Raji (cell line): ENCODE measurements at regions not wholly inside any gene's neighbourhood (a gene's known extent, or its start where the extent isn't known, plus 50 kb on each side); places are given as distances from the start of the nearest gene placed in this dataset.

Experiments used
- POLR2A ChIP-seq: IDR thresholded peaks from 2 replicates; pipeline ENCODE4 v1.6.1; 2011; ENCODE audit warnings: low read depth, low read length, control low read depth; ENCODE audit not compliant: insufficient read depth

DNA sequence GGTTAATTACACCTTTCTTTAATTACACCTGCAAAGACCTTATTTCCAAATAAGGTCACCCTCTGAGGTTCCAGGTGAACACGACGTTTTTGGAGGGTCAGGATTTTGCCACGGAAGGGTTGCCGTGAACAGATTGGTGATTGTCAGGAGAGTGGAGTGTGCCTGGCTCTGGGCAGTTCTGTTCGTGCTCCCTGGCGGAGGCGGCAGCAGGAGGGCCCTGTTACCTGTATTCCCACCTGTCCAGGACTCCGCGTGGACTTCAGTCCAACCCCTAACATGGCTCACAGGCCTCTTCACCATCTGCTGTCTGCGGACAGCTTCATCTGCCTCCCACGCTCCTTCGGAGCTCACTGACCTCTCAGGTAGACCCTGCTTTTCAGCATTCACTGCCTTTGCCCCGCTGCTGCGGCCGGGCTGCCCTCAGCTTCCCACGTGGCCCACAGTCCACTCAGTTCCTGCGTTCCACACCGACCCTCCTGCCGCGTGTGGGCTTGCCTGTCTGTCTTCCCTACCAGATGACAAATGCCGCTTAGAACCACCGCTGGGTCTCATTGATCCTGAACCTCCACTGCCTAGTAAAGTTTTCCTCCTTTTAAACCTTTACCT, 187.5 kb upstream of the DIO3 start:
- no peak for TF ChIP-seq POLR2A

DNA sequence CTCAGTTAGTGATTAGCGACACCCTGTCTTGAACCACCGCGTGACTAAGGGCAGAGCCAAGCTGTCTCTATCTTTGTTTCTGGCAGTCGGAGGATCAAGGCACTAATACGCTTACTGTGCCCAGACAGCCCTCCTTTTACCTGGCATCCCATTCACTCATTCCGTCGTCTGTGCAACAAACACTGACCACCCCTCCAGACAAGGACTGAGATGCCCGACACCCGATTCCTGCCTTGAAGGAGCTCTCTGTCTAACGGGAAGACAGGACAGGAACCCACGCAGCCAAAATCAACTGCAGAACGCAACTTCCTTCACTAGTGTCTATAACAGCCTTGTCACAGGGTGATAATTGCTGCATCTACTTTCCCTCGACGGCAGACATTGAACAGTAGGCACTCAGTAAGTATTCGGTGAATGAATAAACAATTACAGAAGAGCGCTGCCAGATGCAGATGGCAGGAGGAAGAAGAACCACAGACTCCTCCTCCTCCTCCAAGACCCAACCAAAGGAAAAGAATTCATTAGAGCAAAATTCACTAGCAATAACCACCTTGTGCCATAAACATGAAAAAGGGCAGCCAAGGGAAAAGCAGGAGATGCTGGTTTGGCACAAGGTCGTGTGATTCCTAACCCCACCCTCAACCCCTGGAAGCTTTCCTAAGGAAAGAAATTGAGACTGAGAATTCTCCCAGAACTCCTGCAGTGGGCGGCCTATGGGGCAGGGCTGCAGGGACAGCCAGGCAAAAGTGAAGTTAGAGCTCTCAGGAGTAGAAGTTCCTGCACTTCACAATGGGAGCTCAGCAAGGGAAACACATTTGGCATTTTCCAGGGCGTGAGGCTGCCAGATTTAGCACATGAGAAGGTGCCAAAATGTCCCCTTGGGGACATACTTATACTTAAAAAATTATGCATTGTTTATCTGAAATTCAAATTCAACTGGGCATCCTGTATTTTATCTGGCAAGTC, 186.6 kb upstream of the DIO3 start:
- no peak for TF ChIP-seq POLR2A

DNA sequence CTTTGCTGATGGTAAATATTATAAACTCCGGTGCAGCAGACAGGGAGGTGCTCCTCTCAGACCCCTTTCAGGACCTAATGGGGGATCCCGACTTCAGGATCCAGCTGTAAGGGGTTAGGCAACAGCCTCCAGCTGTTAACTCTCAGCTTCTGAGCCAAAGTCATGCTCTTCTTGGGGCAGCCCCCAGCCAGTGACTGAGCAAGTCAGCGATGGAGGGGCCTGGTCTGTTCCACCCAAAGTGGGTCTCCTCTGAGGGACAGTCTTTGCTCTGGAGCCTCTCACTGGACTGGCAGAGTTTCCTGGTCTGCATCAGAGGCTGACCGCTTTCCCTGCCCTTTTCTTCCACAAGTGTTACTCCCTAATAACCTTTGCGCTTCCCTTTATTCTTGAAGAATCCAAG, 184.2 kb upstream of the DIO3 start:
- no peak for TF ChIP-seq POLR2A

DNA sequence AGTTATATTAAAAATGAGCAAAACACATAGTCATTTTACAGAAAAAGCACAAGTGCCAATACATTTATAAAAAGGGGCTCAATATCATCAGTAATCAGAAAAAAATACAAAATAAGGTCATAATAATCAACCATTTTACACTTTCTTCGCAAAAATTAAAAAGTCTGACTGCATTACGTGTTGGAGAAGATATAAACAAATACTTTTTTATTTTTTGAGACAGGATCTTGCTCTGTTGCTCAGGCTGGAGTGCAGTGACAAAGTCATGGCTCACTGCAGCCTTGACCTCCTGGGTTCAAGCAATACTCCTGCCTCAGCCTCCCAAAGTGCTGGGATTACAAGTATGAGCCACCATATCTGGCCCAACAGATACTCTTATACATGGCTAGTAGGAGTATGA, 181.5 kb upstream of the DIO3 start:
- no peak for TF ChIP-seq POLR2A

DNA sequence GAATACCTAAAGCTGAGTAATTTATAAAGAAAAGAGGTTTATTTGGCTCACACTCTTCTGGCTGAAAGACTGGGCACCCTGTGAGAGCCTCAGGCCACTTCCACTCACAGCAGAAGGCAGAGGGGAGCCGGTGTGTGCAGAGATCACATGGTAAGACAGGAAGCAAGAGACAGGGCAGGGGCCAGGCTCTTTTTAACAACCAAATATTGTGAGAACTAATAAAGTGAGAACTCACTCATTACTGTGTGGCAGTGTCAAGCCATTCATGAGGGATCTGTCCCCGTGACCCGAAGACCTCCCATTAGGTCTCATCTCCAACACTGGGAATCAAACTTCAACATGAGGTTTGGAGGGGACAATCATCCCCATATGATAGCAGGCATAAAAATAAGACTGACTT, 180.8 kb upstream of the DIO3 start:
- TF ChIP-seq POLR2A: no peak

DNA sequence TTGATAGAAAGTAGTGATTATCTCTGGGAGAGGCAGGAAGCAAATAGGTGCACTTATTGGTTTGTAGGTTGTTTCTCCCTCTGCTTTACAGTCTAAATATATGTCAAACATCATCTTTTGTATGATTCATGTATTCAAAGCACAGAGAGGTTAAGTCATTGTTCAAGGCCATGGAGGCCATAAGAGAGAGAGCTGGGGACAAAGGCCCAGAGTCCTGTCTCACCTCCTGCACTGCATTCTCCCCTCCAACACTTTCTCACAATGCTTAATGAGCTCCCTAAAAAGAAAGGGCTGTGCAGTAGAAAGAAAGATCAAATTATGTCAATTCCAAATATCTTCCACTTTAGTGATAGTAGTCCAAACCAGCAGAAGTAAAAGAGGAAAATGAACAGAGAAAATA, 180.4 kb upstream of the DIO3 start:
- TF ChIP-seq POLR2A: no peak

DNA sequence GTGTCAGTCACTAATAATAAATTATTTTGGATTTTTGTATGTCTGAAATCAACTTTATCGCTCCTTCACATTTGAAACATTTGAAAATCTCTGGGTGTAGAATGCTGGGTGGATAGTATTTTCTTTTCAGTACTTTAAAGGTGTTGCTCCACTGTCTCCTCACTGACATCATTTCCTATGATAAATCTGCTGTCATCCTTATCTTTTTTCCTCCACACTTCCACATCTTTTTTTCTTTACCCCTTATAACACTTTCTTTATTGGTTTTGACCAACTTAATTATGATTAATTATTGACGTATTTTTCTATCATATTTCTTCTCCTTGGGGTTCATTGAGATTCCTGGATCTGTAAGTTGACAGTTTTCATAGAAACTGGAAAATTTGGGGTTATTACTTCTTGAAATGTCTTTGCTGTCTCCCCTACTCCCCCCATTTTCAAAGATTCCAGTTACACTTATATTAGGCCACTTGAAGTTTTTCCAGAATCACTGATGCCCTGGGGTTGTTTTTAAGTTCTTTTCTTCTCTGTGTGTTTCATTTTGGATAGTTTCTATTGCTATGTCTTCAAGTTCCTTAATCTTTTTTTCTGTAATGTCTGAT, 177.5 kb upstream of the DIO3 start:
- no peak for TF ChIP-seq POLR2A

DNA sequence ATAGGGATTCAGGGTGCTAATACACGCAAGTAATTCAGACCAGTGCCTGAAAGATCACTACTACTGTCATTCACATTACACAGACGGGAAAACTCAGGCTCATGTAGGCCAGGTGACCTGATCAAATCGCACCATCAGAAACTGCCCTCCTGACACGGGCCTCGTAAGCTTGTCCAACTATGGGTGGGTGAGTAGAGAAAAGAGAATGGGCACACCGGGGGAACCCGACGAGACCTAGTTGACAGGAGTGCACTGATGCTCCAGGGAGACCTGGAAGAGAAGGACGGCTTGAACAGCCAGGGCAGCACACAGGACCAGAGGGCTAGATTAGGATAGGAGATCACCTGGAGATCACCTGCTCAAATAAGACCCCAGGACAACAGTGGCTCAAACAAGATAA, 166.9 kb upstream of the DIO3 start:
- TF ChIP-seq POLR2A: no peak

DNA sequence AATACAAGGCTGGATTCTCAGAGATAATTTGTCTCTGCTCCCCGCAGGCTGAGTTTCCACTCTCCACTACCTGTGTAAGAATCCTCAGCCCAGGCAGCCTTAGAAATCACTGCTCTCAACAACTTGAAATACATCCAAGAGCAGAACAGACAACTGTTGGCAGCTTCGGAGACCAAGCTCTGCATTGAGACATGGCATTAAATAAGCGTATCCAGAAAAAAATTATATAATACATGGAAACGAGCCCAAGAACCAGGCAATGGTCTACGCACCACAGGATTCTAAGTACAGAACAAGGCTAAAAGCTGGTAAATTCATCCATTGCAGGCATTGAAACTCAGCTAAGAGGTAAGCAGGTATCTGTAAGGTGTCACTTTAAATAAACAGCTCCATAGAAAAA, 165.5 kb upstream of the DIO3 start:
- TF ChIP-seq POLR2A: no peak

DNA sequence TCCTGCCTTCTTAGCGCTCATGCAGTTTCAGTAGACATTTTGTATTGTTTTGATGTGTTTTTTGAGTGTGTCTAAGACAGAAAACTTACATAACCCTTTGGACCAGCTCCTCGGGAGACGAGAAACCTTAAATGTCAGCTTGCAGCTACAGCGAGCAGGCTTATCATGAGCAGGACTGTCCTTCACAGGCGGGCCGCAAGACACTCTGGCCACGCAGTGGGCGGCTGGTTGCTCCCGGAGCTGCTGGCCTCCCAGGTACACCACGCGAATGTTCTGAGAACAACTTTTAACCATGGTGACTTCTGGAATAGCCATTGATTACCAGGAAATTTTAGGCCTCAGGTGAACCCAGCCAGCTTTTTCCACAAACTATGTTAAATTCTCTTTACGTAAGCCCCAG, 164.1 kb upstream of the DIO3 start:
- no peak for TF ChIP-seq POLR2A

DNA sequence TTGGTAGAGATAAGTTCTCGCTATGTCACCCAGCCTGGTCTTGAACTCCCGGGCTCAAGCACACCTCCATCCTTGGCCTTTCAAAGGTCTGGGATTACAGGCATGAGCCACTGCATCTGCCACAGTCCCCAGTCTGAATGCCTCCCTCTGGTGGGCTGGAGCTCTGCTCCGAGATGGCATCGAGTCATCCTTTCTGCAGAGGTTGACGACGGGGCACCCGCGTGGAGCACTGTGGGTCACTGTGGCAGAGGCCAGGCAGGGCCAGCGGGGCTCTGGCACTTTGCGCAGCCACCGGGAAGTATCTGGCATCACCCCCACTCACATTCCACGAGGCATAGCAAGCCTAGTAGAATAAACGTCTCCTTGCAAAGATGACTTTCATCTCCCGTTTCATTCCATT, 163.3 kb upstream of the DIO3 start:
- TF ChIP-seq POLR2A: no peak

DNA sequence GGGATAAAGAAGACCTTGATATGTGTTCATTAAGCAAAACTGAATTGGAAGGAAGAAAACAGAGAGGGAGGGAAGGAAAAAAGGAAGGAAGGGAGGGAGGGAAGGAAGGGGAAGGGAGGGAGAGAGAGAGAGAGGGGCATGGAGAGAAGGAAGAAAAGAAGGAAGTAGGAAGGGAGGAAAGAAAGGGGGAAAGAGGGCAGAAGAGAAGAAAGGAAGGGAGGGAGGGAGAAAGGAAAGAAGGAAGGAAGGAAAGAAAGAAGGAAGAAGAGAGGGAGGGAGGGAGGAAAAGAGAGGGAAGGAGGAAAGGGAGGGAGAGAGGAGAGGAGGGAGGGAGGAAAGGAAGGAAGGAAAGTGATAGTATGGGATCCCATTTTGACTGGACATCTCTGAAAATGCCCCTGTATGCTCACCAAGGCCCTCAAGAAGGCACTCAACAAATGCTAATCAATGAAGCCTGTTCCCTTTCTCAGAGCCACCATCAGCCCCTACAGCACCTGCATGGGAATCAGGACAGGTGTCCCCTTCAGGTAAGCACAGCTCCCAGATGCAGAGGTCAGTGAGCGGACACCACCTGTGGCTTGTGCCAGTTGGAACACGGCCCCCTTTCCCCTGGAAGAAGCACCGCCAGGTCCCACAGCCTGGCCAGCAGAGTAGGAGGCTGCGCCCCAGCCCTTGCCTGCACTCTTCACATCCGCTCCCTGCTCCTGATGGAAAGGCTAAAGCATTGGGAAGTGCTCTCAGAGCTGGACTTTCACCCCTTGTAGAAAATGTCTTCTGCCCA, 161.4 kb upstream of the DIO3 start:
- TF ChIP-seq POLR2A: no peak

DNA sequence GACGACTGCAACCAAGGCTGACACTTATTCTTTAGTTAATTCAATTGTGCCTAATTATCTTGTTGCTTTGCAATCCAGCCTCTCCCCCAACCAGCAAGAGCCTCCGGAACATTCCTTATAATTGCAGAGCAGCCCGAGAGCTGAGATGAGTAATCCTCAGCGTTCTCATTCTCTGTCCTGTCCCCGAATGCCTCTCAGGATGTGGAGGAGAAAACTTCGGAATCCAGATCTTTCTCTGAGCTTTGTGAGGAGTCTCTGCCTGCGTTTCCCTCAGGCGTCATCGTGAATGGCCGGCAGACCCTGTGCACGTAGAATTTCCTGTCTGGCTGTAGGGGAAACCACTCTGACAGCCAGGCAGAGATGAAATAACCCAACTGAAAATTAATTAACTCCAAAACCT, 160.5 kb upstream of the DIO3 start:
- no peak for TF ChIP-seq POLR2A

DNA sequence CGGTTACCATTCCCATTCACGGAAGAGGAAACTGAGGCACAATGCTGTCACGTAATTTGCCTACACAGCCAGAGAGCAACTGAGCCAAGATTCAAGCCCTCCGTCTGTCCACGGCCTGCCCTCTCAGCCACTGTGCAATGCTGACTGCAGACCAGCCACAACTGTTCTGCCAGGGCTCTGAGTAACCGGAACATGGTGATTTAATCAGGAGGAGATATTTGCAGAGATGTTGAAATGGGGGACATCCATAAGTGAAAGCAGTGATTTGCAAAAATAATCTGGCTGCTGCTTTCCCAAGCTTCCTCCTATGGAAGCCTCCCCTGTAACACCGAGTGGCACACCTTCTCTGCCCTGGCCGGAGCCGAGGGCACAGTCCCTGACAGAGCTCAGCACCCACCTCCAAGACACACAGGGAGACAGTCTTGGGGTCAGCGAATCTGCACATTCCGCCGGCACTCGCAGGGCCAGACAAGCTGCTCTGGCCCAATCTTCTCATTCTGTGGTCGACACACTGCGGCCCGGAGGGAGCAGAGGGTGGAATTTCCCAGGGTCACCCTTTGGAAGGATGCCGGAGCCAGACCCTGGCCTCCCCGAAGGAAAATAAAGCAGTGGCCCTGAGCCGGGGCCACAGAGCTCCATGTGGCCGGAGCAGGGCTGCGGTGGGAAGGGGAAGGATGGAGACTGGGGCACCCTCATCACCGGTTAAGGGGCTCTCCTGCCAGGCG, 158.2 kb upstream of the DIO3 start:
- TF ChIP-seq POLR2A: no peak
